SK-N-SH (cell line): ENCODE measurements at regions not wholly inside any gene's neighbourhood (a gene's known extent, or its start where the extent isn't known, plus 50 kb on each side); places are given as distances from the start of the nearest gene placed in this dataset.

Source experiments
- CTCF ChIA-PET: fragments of 300-600, 350-600 bp; formaldehyde crosslinking; extraction: SDS; loops from one replicate; lab custom pipeline; 2021; lab: Yijun Ruan, JAX
- POLR2A ChIA-PET: fragments of 350-600 bp; sonication (Branson Sonifier 250); formaldehyde crosslinking; extraction: SDS; loops from one replicate; lab custom pipeline; 2020; ENCODE audit warnings: antibody characterized with exemption, inconsistent platforms; lab: Yijun Ruan, JAX
- DNase-seq: peaks from one replicate; pipeline ENCODE4 v3.0.0; 2012
- H2AFZ ChIP-seq: fragments of 200-600 bp; sonication (generic); 2 replicates; pipeline ENCODE4 v1.8.1; 2016; ENCODE audit warnings: antibody characterized with exemption, mild to moderate bottlenecking, low read depth
- H3F3A ChIP-seq: fragments of 200-600 bp; sonication (generic); replicated peaks from 2 replicates; pipeline ENCODE3; 2016; ENCODE audit warnings: antibody characterized with exemption, mild to moderate bottlenecking; ENCODE audit not compliant: insufficient read depth
- H3K27ac ChIP-seq, 2 experiments: fragments of 200-500 bp in 1 of 2; fragments of 200-600 bp in 1 of 2; sonication (Bioruptor generic) in 1 of 2; sonication (generic), shearing (Covaris generic) in 1 of 2; 2 replicates each; pipeline versions ENCODE4 v1.5.1 to v1.6.1; 2014 to 2016; ENCODE audit warnings: low read depth in 2 of 2, inconsistent platforms in 1 of 2, low read length in 1 of 2, mild to moderate bottlenecking in 1 of 2, mixed read lengths in 1 of 2
- H3K27me3 ChIP-seq: fragments of 200-600 bp; sonication (generic), shearing (Covaris generic); 2 replicates; pipeline ENCODE4 v1.6.1; 2016; ENCODE audit warnings: mixed run types; ENCODE audit not compliant: insufficient read depth
- H3K36me3 ChIP-seq, 2 experiments: fragments of 200-500 bp in 1 of 2; fragments of 200-600 bp in 1 of 2; sonication (Bioruptor generic) in 1 of 2; sonication (generic) in 1 of 2; replicated peaks in 1 of 2; 2 replicates each; pipeline versions ENCODE3 to v1.5.1; 2014 to 2016; ENCODE audit warnings: low read length in 1 of 2, mild to moderate bottlenecking in 1 of 2; ENCODE audit not compliant: insufficient read depth in 2 of 2, control insufficient read depth in 1 of 2
- H3K4me1 ChIP-seq, 2 experiments: fragments of 200-500 bp in 1 of 2; fragments of 200-600 bp in 1 of 2; sonication (Bioruptor generic) in 1 of 2; sonication (generic), shearing (Covaris generic) in 1 of 2; 2 replicates each; pipeline versions ENCODE4 v1.5.1 to v1.6.1; 2014 to 2016; ENCODE audit warnings: low read depth in 1 of 2, low read length in 1 of 2, mixed run types in 1 of 2; ENCODE audit not compliant: insufficient read depth in 2 of 2, control insufficient read depth in 1 of 2
- H3K4me2 ChIP-seq: fragments of 200-600 bp; sonication (generic), shearing (Covaris generic); 2 replicates; pipeline ENCODE4 v1.6.1; 2017; ENCODE audit warnings: mixed run types
- H3K4me3 ChIP-seq, 2 experiments: fragments of 200-500 bp in 1 of 2; fragments of 200-600 bp in 1 of 2; sonication (Bioruptor generic) in 1 of 2; sonication (generic), shearing (Covaris generic) in 1 of 2; 2 replicates each; pipeline versions ENCODE4 v1.5.1 to v1.8.1; 2014 to 2016; ENCODE audit warnings: low read depth in 2 of 2, inconsistent platforms in 1 of 2, low read length in 1 of 2, mild to moderate bottlenecking in 1 of 2, mixed read lengths in 1 of 2, moderate library complexity in 1 of 2
- H3K79me2 ChIP-seq: fragments of 200-600 bp; sonication (generic); 2 replicates; pipeline ENCODE4 v1.8.1; 2017; ENCODE audit warnings: mild to moderate bottlenecking; ENCODE audit not compliant: insufficient read depth
- H3K9ac ChIP-seq: fragments of 200-600 bp; sonication (generic); 2 replicates; pipeline ENCODE4 v1.6.1; 2017; ENCODE audit warnings: mixed run types
- H3K9me2 ChIP-seq: fragments of 200-600 bp; sonication (generic); 2 replicates; pipeline ENCODE4 v1.6.1; 2017; ENCODE audit warnings: mixed run types
- H3K9me3 ChIP-seq: fragments of 200-600 bp; sonication (generic); 2 replicates; pipeline ENCODE4 v1.6.1; 2017; ENCODE audit warnings: mixed run types, mild to moderate bottlenecking, moderate library complexity
- H4K20me1 ChIP-seq: fragments of 200-600 bp; sonication (generic); 2 replicates; pipeline ENCODE4 v1.6.1; 2017; ENCODE audit warnings: mild to moderate bottlenecking, mixed run types; ENCODE audit not compliant: insufficient read depth
- CTCF ChIP-seq: fragments of 200-600 bp; sonication (generic); IDR thresholded peaks from 2 replicates; pipeline ENCODE4 v1.6.1; 2017; ENCODE audit warnings: antibody characterized with exemption, mild to moderate bottlenecking, moderate library complexity
- EP300 ChIP-seq, 2 experiments: IDR thresholded peaks; 2 replicates each; pipeline versions ENCODE4 v1.4.0 to v1.6.1; 2012; ENCODE audit warnings: borderline replicate concordance in 1 of 2, low read depth in 1 of 2, low read length in 1 of 2
- EZH2phosphoT487 ChIP-seq: fragments of 200-600 bp; sonication (generic); IDR thresholded peaks from 2 replicates; pipeline ENCODE4 v1.6.1; 2017; ENCODE audit warnings: low read depth, mixed run types, mild to moderate bottlenecking, antibody characterized with exemption, moderate library complexity, borderline replicate concordance
- FOXM1 ChIP-seq: IDR thresholded peaks from 2 replicates; pipeline ENCODE4 v1.4.0; 2012; ENCODE audit warnings: low read depth, mild to moderate bottlenecking
- NFIC ChIP-seq: IDR thresholded peaks from 2 replicates; pipeline ENCODE4 v1.4.0; 2012; ENCODE audit warnings: borderline replicate concordance
- NRF1 ChIP-seq: IDR thresholded peaks from 2 replicates; pipeline ENCODE4 v1.6.1; 2012; ENCODE audit warnings: low read depth, mild to moderate bottlenecking, low read length
- RAD21 ChIP-seq: IDR thresholded peaks from 2 replicates; pipeline ENCODE4 v1.6.1; 2012; ENCODE audit warnings: mild to moderate bottlenecking, low read length
- REST ChIP-seq: IDR thresholded peaks from 2 replicates; pipeline ENCODE4 v1.6.1; 2012; ENCODE audit warnings: mild to moderate bottlenecking, low read depth, low read length, moderate library complexity
- SIN3A ChIP-seq: IDR thresholded peaks from 2 replicates; pipeline ENCODE4 v1.6.1; 2012; ENCODE audit warnings: low read depth, mild to moderate bottlenecking, low read length, moderate library complexity, borderline replicate concordance
- TAF1 ChIP-seq: IDR thresholded peaks from 2 replicates; pipeline ENCODE4 v1.6.1; 2012; ENCODE audit warnings: low read depth, mild to moderate bottlenecking, low read length, moderate library complexity, borderline replicate concordance
- YY1 ChIP-seq: IDR thresholded peaks from 2 replicates; pipeline ENCODE4 v1.4.0; 2012; ENCODE audit warnings: low read depth, mild to moderate bottlenecking
- ZBTB33 ChIP-seq: IDR thresholded peaks from 2 replicates; pipeline ENCODE4 v1.4.0; 2012; ENCODE audit warnings: low read depth, borderline replicate concordance
- WGBS: methylation state at CpG from one replicate; pipeline ENCODE4 v1.1.6; 2017; ENCODE audit warnings: low lambda C conversion rate; 5-methylcytosine and 5-hydroxymethylcytosine counted together

- Histone ChIP-seq H3K9me2 (no peaks in the 10 kb centered on the region), H3K9ac (no peak overlapping the region), H2AFZ (no peak overlapping the region), H3K79me2 (no peaks in the 10 kb centered on the region), H3K27ac (no peak overlapping the region), H3K36me3 (no peaks in the 10 kb centered on the region)
- 79% methylated on average over 2 of the region's 2 CpGs for WGBS
- TF ChIP-seq TAF1 (no peak), EZH2phosphoT487 (no peak), NFIC (no peak), YY1 (no peak), NRF1 (no peak), RAD21 (no peak), ZBTB33 (no peak), EP300 (IDR thresholded peaks at IDR 0.05; ENCODE audit: borderline replicate concordance in 1 of 2, low read depth in 1 of 2, low read length in 1 of 2) (no peak), FOXM1 (no peak), REST (no peak), CTCF (no peak), SIN3A (no peak)
- TF ChIP-seq, all 33 proteins: peak for 0
- CTCF ChIA-PET: no interaction called here
- Histone ChIP-seq H4K20me1 (no peaks in the 10 kb centered on the region), H3K9me3 (no peaks in the 10 kb centered on the region), H3K4me2 (no peak overlapping the region), H3K27me3 (no peaks in the 10 kb centered on the region), H3K4me1 (no peaks in the 10 kb centered on the region), H3F3A (no peaks in the 10 kb centered on the region), H3K4me3 (no peak overlapping the region)
- POLR2A ChIA-PET: no interaction called here
- DNase-seq: no peak
These were observed 1071.9 kb upstream of the CDH2 start for GRCh38 chr18:29248805-29249204.
